Suprapubic skin (tissue), 4 donors: ENCODE measurements at regions not wholly inside any gene's neighbourhood (a gene's known extent, or its start where the extent isn't known, plus 50 kb on each side); places are given as distances from the start of the nearest gene placed in this dataset.

Source experiments
- DNase-seq, 2 donors: peaks; one replicate each; pipeline ENCODE4 v3.0.0-alpha.2; 2019; ENCODE audit warnings: low spot score in 2 of 2
- H3K27ac ChIP-seq: fragments of 200-600 bp; sonication (generic); one replicate; pipeline ENCODE4 v1.5.1; 2019
- H3K27me3 ChIP-seq: fragments of 200-600 bp; sonication (generic); one replicate; pipeline ENCODE4 v1.5.1; 2019
- H3K36me3 ChIP-seq: fragments of 200-600 bp; sonication (generic); one replicate; pipeline ENCODE4 v1.5.1; 2019
- H3K4me1 ChIP-seq: fragments of 200-600 bp; sonication (generic); one replicate; pipeline ENCODE4 v1.5.1; 2019
- H3K4me3 ChIP-seq: fragments of 200-600 bp; sonication (generic); one replicate; pipeline ENCODE4 v1.5.1; 2019; ENCODE audit warnings: mild to moderate bottlenecking
- H3K9me3 ChIP-seq: fragments of 200-600 bp; sonication (generic); one replicate; pipeline ENCODE4 v1.5.1; 2019
- EP300 ChIP-seq: sonication (generic); formaldehyde crosslinking; IDR thresholded peaks from one replicate; pipeline ENCODE4 v1.6.1; 2017; ENCODE audit warnings: antibody characterized with exemption
- POLR2A ChIP-seq, 2 donors: fragments of 450-650 bp; IDR thresholded peaks; one replicate each; pipeline ENCODE4 v1.6.1; 2017; ENCODE audit warnings: antibody characterized with exemption in 2 of 2, mild to moderate bottlenecking in 2 of 2, moderate library complexity in 2 of 2
- POLR2AphosphoS5 ChIP-seq, 3 donors: sonication (generic); formaldehyde crosslinking; IDR thresholded peaks; one replicate each; pipeline ENCODE4 v1.6.1; 2017; ENCODE audit warnings: antibody characterized with exemption in 3 of 3
- WGBS: methylation state at CpG from one replicate; pipeline ENCODE4 v1.1.5; 2018; 5-methylcytosine and 5-hydroxymethylcytosine counted together
- TF ChIP-seq, protein P1 (sequence below), 2 donors: fragments of 200-600 bp in 1 of 2; fragments of 450-650 bp in 1 of 2; sonication (generic) in 1 of 2; IDR thresholded peaks; one replicate each; pipeline ENCODE4 v1.5.1; 2016 to 2019; ENCODE audit warnings: antibody characterized with exemption in 2 of 2, mild to moderate bottlenecking in 1 of 2, moderate library complexity in 1 of 2

- no peak overlapping the region for H3K4me3 ChIP-seq
- H3K9me3 ChIP-seq, result peaks cover 15% of the 10 kb centered on the region
- TF ChIP-seq POLR2AphosphoS5 (IDR thresholded peaks at IDR 0.05), result no peak
- no peak for TF ChIP-seq POLR2A (IDR thresholded peaks at IDR 0.05)
- no peak for TF ChIP-seq EP300
- TF ChIP-seq, protein P1, sequence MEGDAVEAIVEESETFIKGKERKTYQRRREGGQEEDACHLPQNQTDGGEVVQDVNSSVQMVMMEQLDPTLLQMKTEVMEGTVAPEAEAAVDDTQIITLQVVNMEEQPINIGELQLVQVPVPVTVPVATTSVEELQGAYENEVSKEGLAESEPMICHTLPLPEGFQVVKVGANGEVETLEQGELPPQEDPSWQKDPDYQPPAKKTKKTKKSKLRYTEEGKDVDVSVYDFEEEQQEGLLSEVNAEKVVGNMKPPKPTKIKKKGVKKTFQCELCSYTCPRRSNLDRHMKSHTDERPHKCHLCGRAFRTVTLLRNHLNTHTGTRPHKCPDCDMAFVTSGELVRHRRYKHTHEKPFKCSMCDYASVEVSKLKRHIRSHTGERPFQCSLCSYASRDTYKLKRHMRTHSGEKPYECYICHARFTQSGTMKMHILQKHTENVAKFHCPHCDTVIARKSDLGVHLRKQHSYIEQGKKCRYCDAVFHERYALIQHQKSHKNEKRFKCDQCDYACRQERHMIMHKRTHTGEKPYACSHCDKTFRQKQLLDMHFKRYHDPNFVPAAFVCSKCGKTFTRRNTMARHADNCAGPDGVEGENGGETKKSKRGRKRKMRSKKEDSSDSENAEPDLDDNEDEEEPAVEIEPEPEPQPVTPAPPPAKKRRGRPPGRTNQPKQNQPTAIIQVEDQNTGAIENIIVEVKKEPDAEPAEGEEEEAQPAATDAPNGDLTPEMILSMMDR (IDR thresholded peaks at IDR 0.05), result no peak
- 42% methylated on average over 2 of the region's 2 CpGs for WGBS
- no peaks in the 10 kb centered on the region for H3K4me1 ChIP-seq
- no peak for DNase-seq
- H3K36me3 ChIP-seq, result no peaks in the 10 kb centered on the region
- H3K27me3 ChIP-seq, result no peaks in the 10 kb centered on the region
- H3K27ac ChIP-seq, result no peak overlapping the region
Observed at GRCh38 chr7:56578612-56579011, 462.4 kb upstream of the NUPR2 start.

DNA sequence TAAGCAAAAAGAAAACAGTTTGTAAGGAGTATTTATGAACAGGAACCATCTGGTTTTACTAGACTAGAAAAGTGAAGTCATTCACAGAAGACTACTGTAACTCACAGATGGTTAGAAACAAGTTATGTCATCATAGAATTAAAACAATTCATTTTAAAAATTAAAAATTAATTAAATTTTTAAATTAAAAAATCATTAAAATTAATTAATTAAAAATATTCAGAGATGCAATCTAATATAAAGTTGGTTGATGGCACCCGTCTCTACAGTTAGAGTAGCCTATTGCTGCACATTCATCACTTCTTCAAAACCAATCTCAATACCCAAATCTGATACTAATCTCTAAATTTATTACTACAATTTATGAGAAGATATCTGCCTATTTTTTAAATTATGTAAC lies 454.8 kb upstream of the NUPR2 start:
- H3K4me1 ChIP-seq, result no peaks in the 10 kb centered on the region
- no peak overlapping the region for H3K4me3 ChIP-seq
- H3K9me3 ChIP-seq, result peaks cover 15% of the 10 kb centered on the region
- no peaks in the 10 kb centered on the region for H3K27me3 ChIP-seq
- no peak for DNase-seq
- no peaks in the 10 kb centered on the region for H3K36me3 ChIP-seq
- WGBS, result 93% methylated on average over 1 of the region's 1 CpG
- no peak overlapping the region for H3K27ac ChIP-seq
- TF ChIP-seq POLR2A (IDR thresholded peaks at IDR 0.05), result no peak
- no peak for TF ChIP-seq EP300
- TF ChIP-seq POLR2AphosphoS5 (IDR thresholded peaks at IDR 0.05), result no peak
- TF ChIP-seq, protein P1 (IDR thresholded peaks at IDR 0.05), result no peak

GRCh38 chr7:56538541-56539429 lies 422.6 kb upstream of the NUPR2 start:
- WGBS, result 38% methylated on average over 24 of the region's 37 CpGs
- Histone ChIP-seq H3K9me3 (peaks cover 23% of the 10 kb centered on the region), H3K36me3 (no peaks in the 10 kb centered on the region), H3K27me3 (no peaks in the 10 kb centered on the region), H3K4me1 (no peaks in the 10 kb centered on the region), H3K4me3 (no peak overlapping the region), H3K27ac (no peak overlapping the region)
- DNase-seq, result no peak
- TF ChIP-seq POLR2AphosphoS5 (IDR thresholded peaks at IDR 0.05) (no peak), POLR2A (IDR thresholded peaks at IDR 0.05) (no peak), EP300 (no peak)
- TF ChIP-seq, protein P1 (IDR thresholded peaks at IDR 0.05), result no peak

GRCh38 chr7:56537952-56538351 lies 421.7 kb upstream of the NUPR2 start:
- Histone ChIP-seq H3K27me3 (no peaks in the 10 kb centered on the region), H3K4me3 (no peak overlapping the region), H3K36me3 (no peaks in the 10 kb centered on the region), H3K4me1 (no peaks in the 10 kb centered on the region), H3K27ac (no peak overlapping the region), H3K9me3 (peaks cover 29% of the 10 kb centered on the region)
- DNase-seq, result no peak
- TF ChIP-seq POLR2AphosphoS5 (IDR thresholded peaks at IDR 0.05), result no peak
- no peak for TF ChIP-seq POLR2A (IDR thresholded peaks at IDR 0.05)
- TF ChIP-seq, protein P1 (IDR thresholded peaks at IDR 0.05), result no peak
- 9% methylated on average over 9 of the region's 19 CpGs for WGBS

DNA sequence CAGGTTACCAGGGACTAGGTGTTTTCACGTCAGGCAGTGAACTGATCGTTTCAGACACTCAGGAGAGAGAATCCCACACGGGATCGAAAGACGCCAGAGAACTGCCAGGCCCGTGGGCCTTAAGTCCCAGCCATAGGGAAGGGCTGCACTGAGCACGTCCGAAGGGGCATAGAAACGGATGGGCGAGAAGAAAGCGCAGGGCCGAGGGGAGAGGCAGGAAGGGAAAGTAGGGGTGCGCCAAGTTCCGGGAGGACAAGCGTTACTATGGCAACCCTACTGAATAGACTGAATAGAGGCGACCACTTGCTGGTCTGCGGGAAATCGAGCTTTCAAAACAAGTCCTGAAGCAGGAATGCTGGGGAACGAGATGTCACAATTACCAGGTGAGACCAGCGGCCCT lies 421.3 kb upstream of the NUPR2 start:
- Histone ChIP-seq H3K9me3 (peaks cover 29% of the 10 kb centered on the region), H3K27me3 (no peaks in the 10 kb centered on the region), H3K4me3 (no peak overlapping the region), H3K27ac (no peak overlapping the region), H3K36me3 (no peaks in the 10 kb centered on the region), H3K4me1 (no peaks in the 10 kb centered on the region)
- WGBS, result 40% methylated on average over 20 of the region's 20 CpGs
- TF ChIP-seq EP300 (no peak), POLR2A (IDR thresholded peaks at IDR 0.05) (no peak), POLR2AphosphoS5 (IDR thresholded peaks at IDR 0.05) (no peak)
- TF ChIP-seq, protein P1 (IDR thresholded peaks at IDR 0.05), result no peak
- DNase-seq, result no peak
